HepG2 (cell line): ENCODE measurements at regions not wholly inside any gene's neighbourhood (a gene's known extent, or its start where the extent isn't known, plus 50 kb on each side); places are given as distances from the start of the nearest gene placed in this dataset.

Experiments
- ATAC-seq: fragments of 200-7000 bp; cut with Tn5 transposase; 3 replicates; pipeline ENCODE4 v1.9.1; 2020; ENCODE audit warnings: mild to moderate bottlenecking, moderate library complexity
- BruUV-seq: library from RNA; stranded (reverse); fragments of 400-500 nt; replicated peaks from 2 replicates; lab custom pipeline; 2021; lab: Mats Ljungman, UMichigan
- CTCF ChIA-PET: fragments of 300-600 bp; formaldehyde crosslinking; extraction: SDS; loops from one replicate; lab custom pipeline; 2021; ENCODE audit warnings: low total read pairs, inconsistent platforms, low intra/inter-chr PET ratio; lab: Yijun Ruan, JAX
- POLR2A ChIA-PET: fragments of 350-600 bp; sonication (Branson Sonifier 250); formaldehyde crosslinking; loops from one replicate; lab custom pipeline; 2020; ENCODE audit warnings: antibody characterized with exemption, inconsistent platforms; lab: Yijun Ruan, JAX
- DNase-seq: peaks from one replicate; pipeline ENCODE4 v3.0.0-alpha.2; 2015; ENCODE audit warnings: low spot score
- FAIRE-seq: peaks from 3 replicates; lab custom pipeline; 2011; peaks lifted over from hg19 to GRCh38; lab: Jason Lieb, UNC
- H2AFZ ChIP-seq: one replicate; pipeline ENCODE4 v1.6.1; 2011; ENCODE audit warnings: low read length, inconsistent platforms
- H3K27ac ChIP-seq: fragments of 300-600 bp; 3 replicates; pipeline ENCODE4 v1.8.0; 2011; ENCODE audit warnings: mixed run types, mild to moderate bottlenecking, mixed read lengths, low read length, inconsistent platforms; ENCODE audit not compliant: insufficient read depth; ENCODE audit errors: extremely low read length
- H3K27me3 ChIP-seq, 2 experiments: fragments of 200-600 bp in 1 of 2; 2 replicates in 1 of 2; 3 replicates in 1 of 2; pipeline versions ENCODE4 v1.6.0 to v1.8.0; 2011; ENCODE audit warnings: low read length in 2 of 2, mild to moderate bottlenecking in 2 of 2, moderate library complexity in 2 of 2, inconsistent platforms in 1 of 2; ENCODE audit not compliant: insufficient read depth in 2 of 2, control insufficient read depth in 1 of 2
- H3K36me3 ChIP-seq, 2 experiments: fragments of 200-600 bp in 1 of 2; replicated peaks in 1 of 2; 2 replicates in 1 of 2; 3 replicates in 1 of 2; pipeline versions ENCODE4 v1.5.1 to v1.8.0; 2011; ENCODE audit warnings: low read length in 2 of 2, inconsistent platforms in 1 of 2; ENCODE audit not compliant: insufficient read depth in 2 of 2, control insufficient read depth in 1 of 2
- H3K4me1 ChIP-seq: 2 replicates; pipeline ENCODE4 v1.5.1; 2012; ENCODE audit warnings: low read length, inconsistent platforms; ENCODE audit not compliant: insufficient read depth
- H3K4me2 ChIP-seq: 2 replicates; pipeline ENCODE4 v1.6.0; 2011; ENCODE audit warnings: low read depth, low read length, inconsistent platforms
- H3K4me3 ChIP-seq, 3 experiments: fragments of 200-600 bp in 1 of 3; sonication (generic), shearing (Covaris generic) in 1 of 3; replicated peaks in 1 of 3; 2 replicates each; pipeline ENCODE4 v1.5.1; 2011 to 2016; ENCODE audit warnings: low read length in 3 of 3, inconsistent platforms in 2 of 3, low read depth in 2 of 3, mild to moderate bottlenecking in 2 of 3, control low read depth in 1 of 3, mixed read lengths in 1 of 3; ENCODE audit not compliant: insufficient read depth in 1 of 3
- H3K79me2 ChIP-seq: one replicate; pipeline ENCODE4 v1.6.1; 2011; ENCODE audit warnings: low read length, inconsistent platforms; ENCODE audit not compliant: insufficient read depth
- H3K9ac ChIP-seq: 2 replicates; pipeline ENCODE4 v1.6.0; 2011; ENCODE audit warnings: mild to moderate bottlenecking, low read depth, low read length, inconsistent platforms; ENCODE audit not compliant: insufficient read depth
- H3K9me3 ChIP-seq: 2 replicates; pipeline ENCODE4 v1.5.1; 2012; ENCODE audit warnings: mild to moderate bottlenecking, low read length
- H4K20me1 ChIP-seq: 2 replicates; pipeline ENCODE4 v1.6.0; 2011; ENCODE audit warnings: inconsistent platforms, mild to moderate bottlenecking, low read length, moderate library complexity; ENCODE audit not compliant: insufficient read depth
- ARID2 ChIP-seq: sonication (generic); formaldehyde crosslinking; IDR thresholded peaks from 2 replicates; pipeline ENCODE4 v1.8.1; 2022; ENCODE audit warnings: mild to moderate bottlenecking, missing genetic modification reagents, borderline replicate concordance
- ARID3A ChIP-seq: IDR thresholded peaks from 2 replicates; pipeline ENCODE4 v1.6.1; 2012; ENCODE audit warnings: low read depth, low read length, improper control_type of control experiment
- ATF1 ChIP-seq: IDR thresholded peaks from 2 replicates; pipeline ENCODE4 v1.6.1; 2016; ENCODE audit warnings: mild to moderate bottlenecking, control low read depth
- CCAR2 ChIP-seq: fragments of 200-400 bp; formaldehyde crosslinking; optimal IDR thresholded peaks from 2 replicates; pipeline ENCODE3; 2018; ENCODE audit warnings: low read depth, mild to moderate bottlenecking, low read length, moderate library complexity
- KLF6 ChIP-seq: IDR thresholded peaks from 2 replicates; pipeline ENCODE4 v1.8.0; 2016; ENCODE audit warnings: missing biosample characterization, missing genetic modification reagents
- MAZ ChIP-seq, 2 experiments: sonication (generic) in 1 of 2; formaldehyde crosslinking in 1 of 2; IDR thresholded peaks; 2 replicates each; pipeline versions ENCODE4 v1.5.0 to v1.6.1; 2012 to 2020; ENCODE audit warnings: low read depth in 2 of 2, mild to moderate bottlenecking in 2 of 2, borderline replicate concordance in 1 of 2, improper control_type of control experiment in 1 of 2, low read length in 1 of 2, missing genetic modification reagents in 1 of 2, moderate library complexity in 1 of 2
- MYNN ChIP-seq: sonication (generic); formaldehyde crosslinking; IDR thresholded peaks from 2 replicates; pipeline ENCODE4 v1.4.0; 2020; ENCODE audit warnings: mild to moderate bottlenecking, low read depth, missing genetic modification reagents
- NCOA2 ChIP-seq: sonication (generic); formaldehyde crosslinking; IDR thresholded peaks from 2 replicates; pipeline ENCODE4 v1.8.0; 2022; ENCODE audit warnings: inconsistent platforms
- NFE2 ChIP-seq: sonication (generic); formaldehyde crosslinking; IDR thresholded peaks from 2 replicates; pipeline ENCODE4 v1.4.0; 2020; ENCODE audit warnings: missing genetic modification reagents
- THAP11 ChIP-seq: IDR thresholded peaks from 2 replicates; pipeline ENCODE4 v1.6.1; 2016; ENCODE audit warnings: missing biosample characterization, missing genetic modification reagents
- TIGD3 ChIP-seq: sonication (generic); formaldehyde crosslinking; IDR thresholded peaks from 2 replicates; pipeline ENCODE4 v1.5.1; 2020; ENCODE audit warnings: mild to moderate bottlenecking, missing genetic modification reagents, borderline replicate concordance
- U2AF2 ChIP-seq: fragments of 200-400 bp; formaldehyde crosslinking; IDR thresholded peaks from 2 replicates; pipeline ENCODE4 v1.6.1; 2017; ENCODE audit warnings: low read depth, mild to moderate bottlenecking, low read length
- ZMYM4 ChIP-seq: sonication (generic); formaldehyde crosslinking; IDR thresholded peaks from 2 replicates; pipeline ENCODE4 v1.8.1; 2023; ENCODE audit warnings: mild to moderate bottlenecking, missing genetic modification reagents
- ZNF260 ChIP-seq: sonication (generic); formaldehyde crosslinking; IDR thresholded peaks from 2 replicates; pipeline ENCODE4 v1.4.0; 2020; ENCODE audit warnings: missing genetic modification reagents, low read depth, mild to moderate bottlenecking, borderline replicate concordance
- ZNF326 ChIP-seq: sonication (generic); formaldehyde crosslinking; IDR thresholded peaks from 2 replicates; pipeline ENCODE4 v1.4.0; 2020; ENCODE audit warnings: missing genetic modification reagents, borderline replicate concordance
- ZNF329 ChIP-seq: sonication (generic); formaldehyde crosslinking; IDR thresholded peaks from 2 replicates; pipeline ENCODE4 v1.9.0; 2021; ENCODE audit warnings: low read depth, mild to moderate bottlenecking, missing genetic modification reagents
- ZNF468 ChIP-seq: sonication (generic); formaldehyde crosslinking; IDR thresholded peaks from 2 replicates; pipeline ENCODE4 v1.8.0; 2022; ENCODE audit warnings: mild to moderate bottlenecking, moderate library complexity, missing genetic modification reagents
- ZNF570 ChIP-seq: sonication (generic); formaldehyde crosslinking; IDR thresholded peaks from 2 replicates; pipeline ENCODE4 v1.4.0; 2020; ENCODE audit warnings: mild to moderate bottlenecking, missing genetic modification reagents, borderline replicate concordance
- ZNF614 ChIP-seq: IDR thresholded peaks from 2 replicates; pipeline ENCODE4 v1.6.1; 2018; ENCODE audit warnings: missing biosample characterization, missing genetic modification reagents, inconsistent platforms, borderline replicate concordance
- ZNF704 ChIP-seq: sonication (generic); formaldehyde crosslinking; IDR thresholded peaks from 2 replicates; pipeline ENCODE4 v1.8.1; 2023; ENCODE audit warnings: mild to moderate bottlenecking, inconsistent platforms, moderate library complexity, missing genetic modification reagents, borderline replicate concordance
- ZNF782 ChIP-seq: sonication (generic); formaldehyde crosslinking; IDR thresholded peaks from 2 replicates; pipeline ENCODE4 v1.4.0; 2020; ENCODE audit warnings: missing genetic modification reagents, mild to moderate bottlenecking, borderline replicate concordance
- ZSCAN31 ChIP-seq: sonication (generic); formaldehyde crosslinking; IDR thresholded peaks from 2 replicates; pipeline ENCODE4 v1.5.0; 2020; ENCODE audit warnings: low read depth, mild to moderate bottlenecking, missing genetic modification reagents
- WGBS: methylation state at CpG from one replicate; pipeline ENCODE4 v1.1.6; 2017; ENCODE audit warnings: low lambda C conversion rate; 5-methylcytosine and 5-hydroxymethylcytosine counted together
- in situ Hi-C: cut with HindIII; loops from 2 replicates; pipeline ENCODE4 v1.10.0; 2017; ENCODE audit warnings: low pct_unique_long_range_greater_than_20kb; ENCODE audit not compliant: extremely low pct_ligation_motif_present
- intact Hi-C: fragments of 100-400 bp; cut with micrococcal nuclease; formaldehyde crosslinking; loops from one replicate; pipeline ENCODE4 v1.10.0; 2022; ENCODE audit not compliant: unreplicated experiment

GRCh38 chr17:71724339-71724738, 396.5 kb upstream of the SOX9 start (continued):
- no peak for TF ChIP-seq ARID3A
- no peak for TF ChIP-seq ZNF782 (CRISPR knock-in tag)
- no peak for TF ChIP-seq ZNF260 (CRISPR knock-in tag)
- no peak for TF ChIP-seq ZNF614 (CRISPR knock-in tag)
- no peak for TF ChIP-seq ZNF704
- no peak for TF ChIP-seq NCOA2 (CRISPR knock-in tag)
- no peak for TF ChIP-seq CCAR2
- no peak for TF ChIP-seq KLF6 (CRISPR knock-in tag)
- TF ChIP-seq ZNF326 (CRISPR knock-in tag): no peak

GRCh38 chr17:71725811-71726210, 395.0 kb upstream of the SOX9 start:
- ATAC-seq: no peak
- Histone ChIP-seq H3K27me3 (0 out of 5 replicates have a peak, but pooled peaks cover 0 to 4% of the 10 kb centered on the region in 2 experiments), H2AFZ (no peak overlapping the region), H3K4me3 (no peak overlapping the region), H3K9ac (no peak overlapping the region), H4K20me1 (no peaks in the 10 kb centered on the region), H3K4me2 (no peak overlapping the region), H3K9me3 (no peaks in the 10 kb centered on the region), H3K27ac (no peak overlapping the region), H3K4me1 (no peaks in the 10 kb centered on the region), H3K79me2 (no peaks in the 10 kb centered on the region), H3K36me3 (no peaks in the 10 kb centered on the region)
- BruUV-seq: no TSS peak
- ChIA-PET CTCF (no interaction called here), POLR2A (no interaction called here)
- in situ Hi-C loops (no loop called here), intact Hi-C loops (no loop called here)
- no peak for FAIRE-seq
- 28% methylated on average over 3 of the region's 3 CpGs for WGBS
- DNase-seq: no peak
- TF ChIP-seq THAP11: no peak
- TF ChIP-seq ZSCAN31 (CRISPR knock-in tag): no peak
- no peak for TF ChIP-seq MYNN (CRISPR knock-in tag)
- TF ChIP-seq NFE2 (CRISPR knock-in tag): no peak
- no peak for TF ChIP-seq ARID2 (CRISPR knock-in tag)
- no peak for TF ChIP-seq ATF1 (CRISPR knock-in tag)
- TF ChIP-seq ZNF570 (CRISPR knock-in tag): no peak
- no peak for TF ChIP-seq TIGD3 (CRISPR knock-in tag)
- TF ChIP-seq ZNF329 (CRISPR knock-in tag): no peak
- no peak for TF ChIP-seq ZMYM4 (CRISPR knock-in tag)
- TF ChIP-seq MAZ (IDR thresholded peaks at IDR 0.05; ENCODE audit: borderline replicate concordance, low read depth, low read length): no peak
- TF ChIP-seq MAZ (CRISPR knock-in tag; IDR thresholded peaks at IDR 0.05; ENCODE audit: low read depth): no peak
- TF ChIP-seq U2AF2: no peak
- TF ChIP-seq ZNF468 (CRISPR knock-in tag): no peak
